Bronchial epithelial cell (primary cell): ENCODE measurements at regions not wholly inside any gene's neighbourhood (a gene's known extent, or its start where the extent isn't known, plus 50 kb on each side); places are given as distances from the start of the nearest gene placed in this dataset.
A peak's percentile ranks its signal among the peaks of the same experiment; 100 is the strongest.
"Not testable (repeated sequence)": the region's sequence is repeated elsewhere in the genome, so short reads cannot be mapped to it uniquely, and the experiment has no call there.

Source experiments
- DNase-seq: peaks from one replicate; pipeline ENCODE4 v3.0.0-alpha.2; 2010; ENCODE audit warnings: low read depth
- FAIRE-seq: peaks from 2 replicates; lab custom pipeline; 2011; peaks lifted over from hg19 to GRCh38; lab: Jason Lieb, UNC
- H3K27me3 ChIP-seq: 2 replicates; pipeline ENCODE4 v1.5.1; 2011; ENCODE audit warnings: low read length; ENCODE audit not compliant: control insufficient read depth, insufficient read depth
- H3K36me3 ChIP-seq: 2 replicates; pipeline ENCODE4 v1.5.1; 2011; ENCODE audit warnings: low read length; ENCODE audit not compliant: control insufficient read depth, insufficient read depth
- H3K4me3 ChIP-seq: 2 replicates; pipeline ENCODE4 v1.5.1; 2011; ENCODE audit warnings: mild to moderate bottlenecking, low read depth, low read length, control low read depth
- TF ChIP-seq, protein P1 (sequence below): IDR thresholded peaks from 2 replicates; pipeline ENCODE4 v1.5.1; 2011; ENCODE audit warnings: mild to moderate bottlenecking, moderate library complexity, low read length, control low read depth, inconsistent platforms; ENCODE audit not compliant: insufficient read depth, severe bottlenecking

DNA sequence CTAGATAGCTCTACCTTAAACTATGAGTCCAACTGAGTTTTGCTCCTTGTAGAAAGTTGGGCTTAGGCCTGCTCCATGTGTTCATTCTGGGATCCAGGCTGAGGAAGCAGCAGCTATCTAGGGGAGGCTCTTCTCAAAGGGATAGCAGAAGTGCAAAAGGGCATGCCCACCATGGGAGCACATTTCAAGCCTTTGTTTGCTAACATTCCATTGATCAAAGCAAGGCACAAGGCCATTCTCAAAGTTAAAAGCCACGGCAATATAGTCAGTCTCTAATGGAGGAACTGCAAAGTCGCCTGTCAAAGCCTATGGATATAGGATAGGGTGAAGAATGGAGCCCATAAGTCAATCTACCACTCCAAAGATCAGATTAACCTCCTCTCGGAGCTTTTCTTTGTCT, 488.1 kb upstream of the ARX start:
- Histone ChIP-seq H3K4me3 (no peak overlapping the region), H3K36me3 (no peaks in the 10 kb centered on the region), H3K27me3 (no peaks in the 10 kb centered on the region)
- DNase-seq (no peak), FAIRE-seq (no peak)
- TF ChIP-seq, protein P1, sequence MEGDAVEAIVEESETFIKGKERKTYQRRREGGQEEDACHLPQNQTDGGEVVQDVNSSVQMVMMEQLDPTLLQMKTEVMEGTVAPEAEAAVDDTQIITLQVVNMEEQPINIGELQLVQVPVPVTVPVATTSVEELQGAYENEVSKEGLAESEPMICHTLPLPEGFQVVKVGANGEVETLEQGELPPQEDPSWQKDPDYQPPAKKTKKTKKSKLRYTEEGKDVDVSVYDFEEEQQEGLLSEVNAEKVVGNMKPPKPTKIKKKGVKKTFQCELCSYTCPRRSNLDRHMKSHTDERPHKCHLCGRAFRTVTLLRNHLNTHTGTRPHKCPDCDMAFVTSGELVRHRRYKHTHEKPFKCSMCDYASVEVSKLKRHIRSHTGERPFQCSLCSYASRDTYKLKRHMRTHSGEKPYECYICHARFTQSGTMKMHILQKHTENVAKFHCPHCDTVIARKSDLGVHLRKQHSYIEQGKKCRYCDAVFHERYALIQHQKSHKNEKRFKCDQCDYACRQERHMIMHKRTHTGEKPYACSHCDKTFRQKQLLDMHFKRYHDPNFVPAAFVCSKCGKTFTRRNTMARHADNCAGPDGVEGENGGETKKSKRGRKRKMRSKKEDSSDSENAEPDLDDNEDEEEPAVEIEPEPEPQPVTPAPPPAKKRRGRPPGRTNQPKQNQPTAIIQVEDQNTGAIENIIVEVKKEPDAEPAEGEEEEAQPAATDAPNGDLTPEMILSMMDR, result no peak

DNA sequence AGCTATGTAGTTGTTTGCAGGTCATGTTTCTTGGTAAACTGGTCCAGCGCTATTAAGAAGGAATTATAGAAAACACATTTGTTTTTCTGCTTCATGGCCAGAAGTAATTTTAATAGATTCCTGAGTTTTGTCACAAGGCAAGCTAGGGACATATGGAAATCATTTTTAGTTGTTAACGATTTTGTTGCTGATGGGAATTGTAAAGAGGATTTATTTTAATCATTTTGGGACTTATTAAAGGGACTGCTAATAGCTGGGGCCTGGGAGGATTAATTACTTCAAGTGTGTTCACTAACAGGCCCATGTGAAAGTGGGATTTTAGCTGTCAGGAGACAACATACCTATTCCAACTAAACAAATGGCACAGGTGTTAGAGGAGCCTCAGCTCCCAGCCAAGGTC, 492.0 kb upstream of the ARX start:
- FAIRE-seq, result no peak
- no peaks in the 10 kb centered on the region for H3K27me3 ChIP-seq
- DNase-seq, result no peak
- H3K4me3 ChIP-seq, result no peak overlapping the region
- no peaks in the 10 kb centered on the region for H3K36me3 ChIP-seq
- TF ChIP-seq, protein P1, result no peak

DNA sequence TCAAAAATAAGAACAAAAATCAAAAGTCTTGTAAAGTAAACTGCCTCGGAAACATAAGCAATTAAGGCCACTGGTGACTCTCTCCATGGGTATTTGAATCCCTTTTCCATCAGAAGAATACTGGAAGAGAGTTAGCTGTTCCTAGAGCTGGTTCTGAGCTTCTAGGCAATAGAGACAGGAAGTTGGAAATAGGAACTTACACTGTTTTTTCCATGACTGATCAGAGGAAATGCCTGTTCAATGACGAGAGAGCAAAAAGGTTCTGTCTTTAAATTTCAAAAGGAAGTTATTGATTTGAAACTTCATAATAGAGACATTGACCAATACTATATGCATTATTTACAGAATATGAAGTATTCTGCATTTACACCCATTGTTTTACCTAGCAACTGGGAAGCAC, 503.5 kb upstream of the ARX start:
- FAIRE-seq, result no peak
- TF ChIP-seq, protein P1, result no peak
- Histone ChIP-seq H3K4me3 (no peak overlapping the region), H3K27me3 (no peaks in the 10 kb centered on the region), H3K36me3 (no peaks in the 10 kb centered on the region)
- DNase-seq, result no peak

DNA sequence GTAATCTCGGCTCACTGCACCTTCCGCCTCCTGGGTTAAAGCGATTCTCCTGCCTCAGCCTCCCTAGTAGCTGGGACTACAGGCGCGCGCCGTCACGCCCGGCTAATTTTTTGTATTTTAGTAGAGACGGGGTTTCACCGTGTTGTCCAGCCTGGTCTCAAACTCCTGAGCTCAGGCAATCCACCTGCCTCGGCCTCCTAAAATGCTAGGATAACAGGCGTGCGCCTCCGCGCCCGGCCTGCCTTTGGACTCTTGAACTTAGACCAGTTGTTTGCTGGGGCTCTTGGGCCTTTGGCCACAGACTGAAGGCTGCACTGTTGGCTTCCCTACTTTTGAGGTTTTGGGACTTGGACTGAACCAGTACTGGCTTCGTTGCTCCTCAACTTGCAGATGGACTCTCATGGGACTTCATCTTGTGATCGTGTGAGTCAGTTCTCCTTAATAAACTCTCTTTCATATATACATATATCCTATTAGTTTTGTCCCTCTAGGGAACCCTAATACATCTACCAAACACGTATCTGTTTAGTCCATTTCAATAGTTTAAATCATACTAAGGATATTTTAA, 506.8 kb upstream of the ARX start:
- not testable (repeated sequence) for DNase-seq, H3K27me3 ChIP-seq, H3K4me3 ChIP-seq, H3K36me3 ChIP-seq, FAIRE-seq

DNA sequence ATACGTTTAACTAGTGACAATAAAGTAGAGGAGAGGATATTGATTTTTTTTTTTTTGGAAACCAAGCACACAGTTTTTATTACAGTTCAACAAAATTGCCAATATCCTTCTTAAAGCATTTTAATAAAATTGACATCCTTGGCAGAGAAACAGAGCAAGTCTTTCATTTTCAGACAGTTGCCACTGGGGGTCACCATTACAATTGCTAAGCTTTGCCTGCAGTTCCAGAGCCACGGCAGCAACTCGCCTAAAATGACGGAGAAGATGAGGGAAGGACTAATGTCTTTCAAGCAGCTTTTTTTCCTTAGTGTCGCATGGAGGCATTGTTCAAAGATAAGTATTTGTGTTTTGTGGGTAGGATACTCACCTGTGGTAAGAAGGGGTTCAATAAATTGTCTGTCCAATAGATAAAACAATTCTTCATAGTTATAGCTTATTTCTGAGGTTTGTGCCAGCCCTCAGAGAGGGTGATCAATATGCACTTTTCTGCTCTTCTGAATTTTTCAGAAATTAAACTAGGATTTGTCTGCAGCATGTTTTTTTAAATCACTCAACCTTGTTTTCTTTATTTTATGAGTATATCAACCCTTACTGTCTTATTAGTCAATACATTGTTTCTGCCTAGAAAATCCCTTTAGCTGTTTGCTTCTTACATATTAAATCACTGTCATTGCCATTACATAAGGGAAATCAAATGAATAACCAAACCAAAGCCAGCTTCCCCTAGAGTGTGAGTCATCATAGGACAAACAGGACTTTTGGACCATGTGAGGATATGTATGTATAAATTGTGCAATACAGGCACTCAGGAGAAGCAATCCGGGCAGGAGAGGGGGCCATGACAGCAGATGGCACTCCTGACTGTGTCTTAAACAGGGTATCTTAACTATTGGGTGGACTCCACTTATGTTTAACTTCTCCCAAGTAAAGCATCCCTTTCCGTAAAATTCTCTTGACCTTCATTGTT, 508.1 kb upstream of the ARX start:
- TF ChIP-seq, protein P1, result no peak
- peak; percentile 45 for DNase-seq
- no peaks in the 10 kb centered on the region for H3K27me3 ChIP-seq
- FAIRE-seq, result no peak
- H3K4me3 ChIP-seq, result no peak overlapping the region
- no peaks in the 10 kb centered on the region for H3K36me3 ChIP-seq

DNA sequence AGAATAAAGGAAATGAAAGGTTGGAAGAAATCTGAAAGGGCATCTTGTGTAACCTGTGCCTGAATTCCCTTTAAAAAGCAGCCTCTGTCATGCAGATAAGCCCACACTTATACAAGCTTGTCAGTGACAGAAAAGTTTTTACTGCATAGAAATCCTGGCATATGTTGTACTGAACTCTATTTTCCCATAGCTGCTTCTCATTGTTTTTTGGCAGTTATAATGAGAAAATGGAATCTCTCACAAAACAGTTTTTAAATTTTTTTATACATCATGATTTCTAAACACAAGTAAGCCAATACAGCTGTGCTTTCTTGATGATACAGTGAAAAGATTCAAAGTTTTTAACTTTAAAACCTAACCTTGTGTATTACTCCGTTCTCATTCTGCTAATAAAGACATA, 511.4 kb upstream of the ARX start:
- no peak for DNase-seq
- TF ChIP-seq, protein P1, result no peak
- H3K4me3 ChIP-seq, result no peak overlapping the region
- no peak for FAIRE-seq
- H3K36me3 ChIP-seq, result no peaks in the 10 kb centered on the region
- no peaks in the 10 kb centered on the region for H3K27me3 ChIP-seq
